ENCODE measurements at regions not wholly inside any gene's neighbourhood (a gene's known extent, or its start where the extent isn't known, plus 50 kb on each side); places are given as distances from the start of the nearest gene placed in this dataset.
"Not testable (repeated sequence)": the region's sequence is repeated elsewhere in the genome, so short reads cannot be mapped to it uniquely, and the experiment has no call there.

DNA sequence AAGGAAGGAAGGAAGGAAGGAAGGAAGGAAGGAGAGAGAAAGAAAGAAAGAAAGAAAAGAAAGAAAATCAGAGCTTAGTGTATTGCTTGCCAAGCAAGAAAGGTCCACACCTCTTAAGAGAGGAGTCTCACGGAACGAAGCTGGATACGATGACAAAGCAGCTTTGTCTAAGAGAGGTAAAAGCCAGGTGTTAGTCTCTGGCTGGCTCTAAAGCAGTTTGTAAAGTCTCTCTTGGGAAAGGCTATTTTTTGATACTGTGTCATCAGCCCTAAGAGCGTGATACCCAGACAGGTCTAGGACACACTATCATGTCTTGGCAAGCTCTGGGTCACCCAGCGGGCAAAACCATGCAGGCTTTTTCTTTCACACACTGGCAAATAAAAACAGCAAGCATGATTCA is 297.5 kb upstream of the NBPF12 start:
- not testable (repeated sequence) for H3K9me3 Mint-ChIP-seq; H4K8ac ChIP-seq (replicated peaks; ENCODE audit: insufficient read length, low read depth, low read length); H2BK120ac ChIP-seq (ENCODE audit: low read depth, low read length, poor library complexity, severe bottlenecking); H3K27ac Mint-ChIP-seq; H3K36me3 Mint-ChIP-seq (ENCODE audit: insufficient read depth in 1 of 3, low read depth in 3 of 3); H3K14ac ChIP-seq (ENCODE audit: insufficient read depth, low read length); H3K27ac ChIP-seq (ENCODE audit: insufficient read length, low read depth, low read length); H4K91ac ChIP-seq (ENCODE audit: insufficient read length, low read depth, low read length); H3K4me1 Mint-ChIP-seq; H3K23me2 ChIP-seq (ENCODE audit: insufficient read length, low read depth, low read length, poor library complexity, severe bottlenecking); H3T11ph ChIP-seq (ENCODE audit: low read length); H2AFZ ChIP-seq (ENCODE audit: low read length); H3K4me3 Mint-ChIP-seq; H4K5ac ChIP-seq (ENCODE audit: insufficient read length, low read depth, low read length); H2BK5ac ChIP-seq (ENCODE audit: insufficient read length, low read length); H3K23ac ChIP-seq (ENCODE audit: insufficient read length, low read depth, low read length); H3K9ac ChIP-seq (ENCODE audit: extremely low read depth, insufficient read length, low read length); H3K27me3 ChIP-seq (ENCODE audit: insufficient read depth, low read length); H3K56ac ChIP-seq (ENCODE audit: insufficient read length, low read depth, low read length); H3K4me1 ChIP-seq (ENCODE audit: insufficient read depth, low read length); H2BK20ac ChIP-seq (ENCODE audit: low read depth, low read length, poor library complexity, severe bottlenecking); H3K4ac ChIP-seq (ENCODE audit: low read depth, low read length); H2AK5ac ChIP-seq (ENCODE audit: insufficient read length, low read length); H3K79me2 ChIP-seq (ENCODE audit: insufficient read depth, low read length); H4K20me1 ChIP-seq (ENCODE audit: control insufficient read depth, insufficient read depth, insufficient read length); H3K27me3 Mint-ChIP-seq (ENCODE audit: low read depth); H3K4me2 ChIP-seq (ENCODE audit: insufficient read depth, insufficient read length, low read length); H2BK15ac ChIP-seq (ENCODE audit: low read depth, low read length); H3K9me3 ChIP-seq (ENCODE audit: control insufficient read depth, low read depth, low read length); H2BK12ac ChIP-seq (ENCODE audit: insufficient read length, low read depth, low read length); DNase-seq; H3K79me1 ChIP-seq (ENCODE audit: insufficient read depth, low read depth, low read length, poor library complexity, severe bottlenecking); H3K18ac ChIP-seq (ENCODE audit: insufficient read length, low read depth, low read length)
- no CpG with 5 or more reads among the region's 5 CpGs for WGBS (ENCODE audit: extremely low coverage, insufficient read length, low lambda C conversion rate)

DNA sequence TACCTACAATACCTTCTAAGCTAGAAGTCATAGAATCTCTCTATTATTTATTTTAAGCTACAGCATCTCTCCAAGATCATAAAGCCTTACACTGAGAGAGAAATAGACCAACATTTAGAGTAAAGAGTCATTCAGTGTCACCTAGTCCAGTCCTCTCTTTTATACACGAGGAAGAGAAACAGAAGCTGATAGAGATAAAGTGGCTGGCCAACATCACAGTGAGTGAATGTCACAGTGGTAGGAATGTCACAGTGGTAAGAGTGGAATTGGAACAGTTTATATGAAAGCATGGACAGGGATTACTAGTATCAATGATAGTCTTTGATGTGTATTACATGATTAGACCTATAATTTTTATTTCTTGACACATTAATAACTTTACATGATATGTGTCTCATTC is 307.8 kb upstream of the NBPF12 start:
- H3K4me1 Mint-ChIP-seq; H3K4me2 ChIP-seq (ENCODE audit: insufficient read depth, insufficient read length, low read length); H4K5ac ChIP-seq (ENCODE audit: insufficient read length, low read depth, low read length); DNase-seq; H4K91ac ChIP-seq (ENCODE audit: insufficient read length, low read depth, low read length); H3K4ac ChIP-seq (ENCODE audit: low read depth, low read length); H3K27me3 ChIP-seq (ENCODE audit: insufficient read depth, low read length); H3K14ac ChIP-seq (ENCODE audit: insufficient read depth, low read length); H3K79me1 ChIP-seq (ENCODE audit: insufficient read depth, low read depth, low read length, poor library complexity, severe bottlenecking); H3K18ac ChIP-seq (ENCODE audit: insufficient read length, low read depth, low read length); H3K79me2 ChIP-seq (ENCODE audit: insufficient read depth, low read length); H4K8ac ChIP-seq (replicated peaks; ENCODE audit: insufficient read length, low read depth, low read length); H3K23ac ChIP-seq (ENCODE audit: insufficient read length, low read depth, low read length); H2BK5ac ChIP-seq (ENCODE audit: insufficient read length, low read length); H2AFZ ChIP-seq (ENCODE audit: low read length); H2AK5ac ChIP-seq (ENCODE audit: insufficient read length, low read length); H3K4me3 Mint-ChIP-seq; H3K9me3 ChIP-seq (ENCODE audit: control insufficient read depth, low read depth, low read length); H3K27me3 Mint-ChIP-seq (ENCODE audit: low read depth); H3K27ac Mint-ChIP-seq; H3K4me1 ChIP-seq (ENCODE audit: insufficient read depth, low read length); H3K36me3 Mint-ChIP-seq (ENCODE audit: insufficient read depth in 1 of 3, low read depth in 3 of 3); H2BK120ac ChIP-seq (ENCODE audit: low read depth, low read length, poor library complexity, severe bottlenecking); H2BK20ac ChIP-seq (ENCODE audit: low read depth, low read length, poor library complexity, severe bottlenecking); H3K27ac ChIP-seq (ENCODE audit: insufficient read length, low read depth, low read length); H3K23me2 ChIP-seq (ENCODE audit: insufficient read length, low read depth, low read length, poor library complexity, severe bottlenecking); H3K9ac ChIP-seq (ENCODE audit: extremely low read depth, insufficient read length, low read length); H3K9me3 Mint-ChIP-seq; H3K56ac ChIP-seq (ENCODE audit: insufficient read length, low read depth, low read length); H3T11ph ChIP-seq (ENCODE audit: low read length); H2BK12ac ChIP-seq (ENCODE audit: insufficient read length, low read depth, low read length); H2BK15ac ChIP-seq (ENCODE audit: low read depth, low read length); H4K20me1 ChIP-seq (ENCODE audit: control insufficient read depth, insufficient read depth, insufficient read length): not testable (repeated sequence)
- no CpG with 5 or more reads among the region's 1 CpG for WGBS (ENCODE audit: extremely low coverage, insufficient read length, low lambda C conversion rate)

DNA sequence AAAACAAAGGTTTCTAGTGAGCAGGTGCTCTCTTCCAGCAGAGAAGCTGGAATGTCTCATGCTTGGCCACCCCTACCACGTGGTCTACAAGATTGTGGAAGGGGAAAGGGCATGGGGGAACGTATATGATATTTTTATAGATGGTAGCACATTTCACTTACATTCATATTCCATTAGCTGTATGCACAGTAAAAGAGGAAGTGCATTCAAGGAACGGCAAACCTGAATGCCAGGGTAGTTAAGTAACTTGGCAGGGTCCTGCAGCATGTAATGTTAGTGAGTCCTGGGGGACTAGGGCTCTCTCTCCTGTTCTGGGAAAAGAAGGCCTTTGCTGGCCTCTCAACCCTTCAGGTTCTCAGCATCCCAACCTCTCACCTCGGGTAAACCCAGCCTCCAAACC is 319.5 kb upstream of the NBPF12 start:
- H3K4me2 ChIP-seq (ENCODE audit: insufficient read depth, insufficient read length, low read length); H3K18ac ChIP-seq (ENCODE audit: insufficient read length, low read depth, low read length); H3K9me3 ChIP-seq (ENCODE audit: control insufficient read depth, low read depth, low read length); H3K79me2 ChIP-seq (ENCODE audit: insufficient read depth, low read length); H2AK5ac ChIP-seq (ENCODE audit: insufficient read length, low read length); H4K8ac ChIP-seq (replicated peaks; ENCODE audit: insufficient read length, low read depth, low read length); H4K20me1 ChIP-seq (ENCODE audit: control insufficient read depth, insufficient read depth, insufficient read length); H4K91ac ChIP-seq (ENCODE audit: insufficient read length, low read depth, low read length); H3K79me1 ChIP-seq (ENCODE audit: insufficient read depth, low read depth, low read length, poor library complexity, severe bottlenecking); DNase-seq; H3K56ac ChIP-seq (ENCODE audit: insufficient read length, low read depth, low read length); H3K27me3 Mint-ChIP-seq (ENCODE audit: low read depth); H2BK120ac ChIP-seq (ENCODE audit: low read depth, low read length, poor library complexity, severe bottlenecking); H3K27ac ChIP-seq (ENCODE audit: insufficient read length, low read depth, low read length); H3K27me3 ChIP-seq (ENCODE audit: insufficient read depth, low read length); H3K4me3 Mint-ChIP-seq; H2BK5ac ChIP-seq (ENCODE audit: insufficient read length, low read length); H3K23me2 ChIP-seq (ENCODE audit: insufficient read length, low read depth, low read length, poor library complexity, severe bottlenecking); H2BK12ac ChIP-seq (ENCODE audit: insufficient read length, low read depth, low read length); H3K4me1 ChIP-seq (ENCODE audit: insufficient read depth, low read length); H3K36me3 Mint-ChIP-seq (ENCODE audit: insufficient read depth in 1 of 3, low read depth in 3 of 3); H3K9ac ChIP-seq (ENCODE audit: extremely low read depth, insufficient read length, low read length); H4K5ac ChIP-seq (ENCODE audit: insufficient read length, low read depth, low read length); H3T11ph ChIP-seq (ENCODE audit: low read length); H3K4ac ChIP-seq (ENCODE audit: low read depth, low read length); H2BK20ac ChIP-seq (ENCODE audit: low read depth, low read length, poor library complexity, severe bottlenecking); H2AFZ ChIP-seq (ENCODE audit: low read length); H2BK15ac ChIP-seq (ENCODE audit: low read depth, low read length); H3K27ac Mint-ChIP-seq; H3K4me1 Mint-ChIP-seq; H3K14ac ChIP-seq (ENCODE audit: insufficient read depth, low read length); H3K9me3 Mint-ChIP-seq; H3K23ac ChIP-seq (ENCODE audit: insufficient read length, low read depth, low read length): not testable (repeated sequence)
- WGBS (ENCODE audit: extremely low coverage, insufficient read length, low lambda C conversion rate): no CpG with 5 or more reads among the region's 4 CpGs
